Gastrocnemius medialis (tissue), 4 donors: ENCODE measurements at regions not wholly inside any gene's neighbourhood (a gene's known extent, or its start where the extent isn't known, plus 50 kb on each side); places are given as distances from the start of the nearest gene placed in this dataset.

Experiments used
- CTCF ChIP-seq, 5 experiments: fragments of 450-650 bp in 3 of 5; fragments of 200-600 bp in 2 of 5; sonication (generic) in 2 of 5; IDR thresholded peaks in 4 of 5; conservative IDR thresholded peaks in 1 of 5; 1 replicate in 4 of 5; 2 replicates in 1 of 5; pipeline ENCODE4 v1.5.1; 2016 to 2019; ENCODE audit warnings: antibody characterized with exemption in 5 of 5, mild to moderate bottlenecking in 3 of 5, moderate library complexity in 3 of 5
- POLR2A ChIP-seq, 2 donors: fragments of 450-650 bp; IDR thresholded peaks; one replicate each; pipeline ENCODE4 v1.6.1; 2017; ENCODE audit warnings: antibody characterized with exemption in 2 of 2, mild to moderate bottlenecking in 2 of 2, moderate library complexity in 2 of 2

GRCh38 chr12:94510128-94510527 is 50.5 kb upstream of the CEP83 start:
- no peak for TF ChIP-seq CTCF (IDR thresholded peaks at IDR 0.05 in 4 of 5, conservative IDR thresholded peaks at IDR 0.05 in 1 of 5)
- no peak for TF ChIP-seq POLR2A (IDR thresholded peaks at IDR 0.05)
